ENCODE measurements at regions not wholly inside any gene's neighbourhood (a gene's known extent, or its start where the extent isn't known, plus 50 kb on each side); places are given as distances from the start of the nearest gene placed in this dataset.
"Not testable (repeated sequence)": the region's sequence is repeated elsewhere in the genome, so short reads cannot be mapped to it uniquely, and the experiment has no call there.

DNA sequence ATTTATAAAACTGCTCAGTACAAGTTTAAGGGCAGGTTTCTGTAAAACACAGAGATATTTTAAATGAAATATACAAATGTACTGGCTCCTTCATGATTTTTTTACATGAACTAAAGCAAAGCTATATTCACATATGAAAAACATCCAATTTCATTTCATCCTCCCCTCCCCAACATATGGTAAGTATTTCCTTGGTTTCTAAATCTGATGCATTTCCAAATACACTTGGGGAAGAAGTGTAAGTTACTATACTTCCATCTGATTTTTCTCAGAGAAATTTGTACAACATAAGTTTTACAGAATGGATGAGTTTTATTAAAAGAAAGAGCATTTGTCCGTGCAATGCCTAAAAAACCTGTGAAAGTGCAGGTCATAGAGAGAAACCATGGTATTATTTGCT is 109.0 kb upstream of the POMZP3 start:
- H2AFZ ChIP-seq (ENCODE audit: low read length); H3K4me3 ChIP-seq (ENCODE audit: insufficient read depth, low read length); H3K4me2 ChIP-seq (ENCODE audit: insufficient read depth, low read length); H3K27me3 ChIP-seq (ENCODE audit: insufficient read depth, low read length); H3K4me1 ChIP-seq (ENCODE audit: insufficient read depth, low read length); H3K36me3 ChIP-seq (ENCODE audit: insufficient read depth, low read length); H3K79me2 ChIP-seq (ENCODE audit: insufficient read depth, low read length); DNase-seq (ENCODE audit: insufficient read length, low spot score, missing footprints); H4K20me1 ChIP-seq (ENCODE audit: insufficient read depth, low read length); H3K27ac ChIP-seq (ENCODE audit: low read depth, low read length); H3K9me3 ChIP-seq (ENCODE audit: low read depth, low read length): not testable (repeated sequence)

DNA sequence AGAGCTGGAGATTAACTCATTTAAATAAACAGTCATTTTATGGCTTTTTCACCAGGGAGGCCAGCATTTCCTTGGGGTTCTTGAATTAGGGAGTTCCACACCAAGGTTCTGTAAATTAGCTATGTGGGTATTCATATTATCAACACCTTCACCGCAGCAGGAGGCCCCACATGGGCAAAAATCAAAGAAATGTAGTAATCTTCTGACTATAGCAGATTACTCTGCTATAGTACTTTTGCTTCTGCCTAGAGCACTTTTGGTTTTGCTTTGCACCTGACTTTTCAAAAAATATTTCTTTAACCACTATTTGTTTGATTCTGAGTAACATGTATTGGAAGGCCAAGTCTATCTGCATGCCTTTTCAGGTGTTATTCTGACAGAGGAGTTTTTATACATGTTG is 108.6 kb upstream of the POMZP3 start:
- H2AFZ ChIP-seq (ENCODE audit: low read length); H3K27me3 ChIP-seq (ENCODE audit: insufficient read depth, low read length); DNase-seq (ENCODE audit: insufficient read length, low spot score, missing footprints); H4K20me1 ChIP-seq (ENCODE audit: insufficient read depth, low read length); H3K4me2 ChIP-seq (ENCODE audit: insufficient read depth, low read length); H3K36me3 ChIP-seq (ENCODE audit: insufficient read depth, low read length); H3K9me3 ChIP-seq (ENCODE audit: low read depth, low read length); H3K79me2 ChIP-seq (ENCODE audit: insufficient read depth, low read length); H3K27ac ChIP-seq (ENCODE audit: low read depth, low read length); H3K4me1 ChIP-seq (ENCODE audit: insufficient read depth, low read length); H3K4me3 ChIP-seq (ENCODE audit: insufficient read depth, low read length): not testable (repeated sequence)

DNA sequence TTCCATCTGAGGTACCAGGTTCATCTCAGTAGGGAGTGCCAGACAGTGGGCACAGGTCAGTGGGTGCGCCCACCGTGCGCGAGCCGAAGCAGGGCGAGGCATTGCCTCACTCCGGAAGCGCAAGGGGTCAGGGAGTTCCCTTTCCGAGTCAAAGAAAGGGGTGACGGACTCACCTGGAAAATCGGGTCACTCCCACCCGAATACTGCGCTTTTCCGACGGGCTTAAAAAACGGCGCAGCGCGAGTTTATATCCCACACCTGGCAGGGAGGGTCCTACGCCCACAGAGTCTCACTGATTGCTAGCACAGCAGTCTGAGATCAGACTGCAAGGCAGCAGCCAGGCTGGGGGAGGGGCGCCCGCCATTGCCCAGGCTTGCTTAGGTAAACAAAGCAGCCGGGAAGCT is 101.5 kb upstream of the POMZP3 start:
- H3K4me2 ChIP-seq (ENCODE audit: insufficient read depth, low read length); H3K79me2 ChIP-seq (ENCODE audit: insufficient read depth, low read length); H3K9me3 ChIP-seq (ENCODE audit: low read depth, low read length); H3K4me3 ChIP-seq (ENCODE audit: insufficient read depth, low read length); H3K27ac ChIP-seq (ENCODE audit: low read depth, low read length); DNase-seq (ENCODE audit: insufficient read length, low spot score, missing footprints); H3K36me3 ChIP-seq (ENCODE audit: insufficient read depth, low read length); H4K20me1 ChIP-seq (ENCODE audit: insufficient read depth, low read length); H3K4me1 ChIP-seq (ENCODE audit: insufficient read depth, low read length); H3K27me3 ChIP-seq (ENCODE audit: insufficient read depth, low read length); H2AFZ ChIP-seq (ENCODE audit: low read length): not testable (repeated sequence)

DNA sequence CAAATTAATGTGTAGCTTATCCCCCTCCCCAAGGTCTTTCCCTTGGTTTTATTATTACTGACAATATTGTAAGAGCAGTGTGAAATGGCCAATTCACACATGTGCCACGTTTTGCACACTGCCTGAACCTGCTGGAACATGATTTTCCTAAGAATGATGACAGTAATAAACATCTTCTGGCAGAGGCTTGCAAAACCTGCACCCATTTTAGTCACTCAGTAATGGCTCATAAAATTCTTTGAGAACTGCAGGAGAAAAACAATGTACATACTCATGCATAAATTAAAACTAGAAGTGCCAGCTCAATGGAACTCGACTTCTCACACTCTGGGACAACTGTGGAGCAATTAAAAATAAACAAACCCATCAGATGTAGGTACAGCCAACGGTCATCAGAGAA is 96.8 kb upstream of the POMZP3 start:
- not testable (repeated sequence) for H3K27me3 ChIP-seq (ENCODE audit: insufficient read depth, low read length); H3K4me2 ChIP-seq (ENCODE audit: insufficient read depth, low read length); H3K79me2 ChIP-seq (ENCODE audit: insufficient read depth, low read length); H3K4me3 ChIP-seq (ENCODE audit: insufficient read depth, low read length); DNase-seq (ENCODE audit: insufficient read length, low spot score, missing footprints); H3K27ac ChIP-seq (ENCODE audit: low read depth, low read length); H3K9me3 ChIP-seq (ENCODE audit: low read depth, low read length); H2AFZ ChIP-seq (ENCODE audit: low read length); H4K20me1 ChIP-seq (ENCODE audit: insufficient read depth, low read length); H3K4me1 ChIP-seq (ENCODE audit: insufficient read depth, low read length); H3K36me3 ChIP-seq (ENCODE audit: insufficient read depth, low read length)

DNA sequence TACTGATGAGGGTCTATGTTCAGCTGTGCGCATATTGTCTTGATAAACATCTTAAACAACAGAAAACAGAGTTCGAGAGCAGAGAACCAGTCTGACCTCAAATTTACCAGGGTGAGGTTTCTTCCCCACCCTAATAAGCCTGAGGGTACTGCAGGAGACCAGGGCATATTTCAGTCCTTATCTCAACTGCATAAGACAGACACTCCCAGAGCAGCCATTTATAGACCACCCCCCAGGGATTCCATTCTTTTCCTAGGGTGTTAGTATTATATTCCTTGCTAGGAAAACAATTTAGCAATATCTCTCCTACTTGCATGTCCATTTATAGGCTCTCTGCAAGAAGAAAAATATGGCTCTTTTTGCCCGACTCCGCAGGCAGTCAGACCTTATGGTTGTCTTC is 89.5 kb upstream of the POMZP3 start:
- not testable (repeated sequence) for DNase-seq (ENCODE audit: insufficient read length, low spot score, missing footprints); H3K4me3 ChIP-seq (ENCODE audit: insufficient read depth, low read length); H3K79me2 ChIP-seq (ENCODE audit: insufficient read depth, low read length); H3K27me3 ChIP-seq (ENCODE audit: insufficient read depth, low read length); H3K4me1 ChIP-seq (ENCODE audit: insufficient read depth, low read length); H3K4me2 ChIP-seq (ENCODE audit: insufficient read depth, low read length); H2AFZ ChIP-seq (ENCODE audit: low read length); H4K20me1 ChIP-seq (ENCODE audit: insufficient read depth, low read length); H3K27ac ChIP-seq (ENCODE audit: low read depth, low read length); H3K36me3 ChIP-seq (ENCODE audit: insufficient read depth, low read length); H3K9me3 ChIP-seq (ENCODE audit: low read depth, low read length)

DNA sequence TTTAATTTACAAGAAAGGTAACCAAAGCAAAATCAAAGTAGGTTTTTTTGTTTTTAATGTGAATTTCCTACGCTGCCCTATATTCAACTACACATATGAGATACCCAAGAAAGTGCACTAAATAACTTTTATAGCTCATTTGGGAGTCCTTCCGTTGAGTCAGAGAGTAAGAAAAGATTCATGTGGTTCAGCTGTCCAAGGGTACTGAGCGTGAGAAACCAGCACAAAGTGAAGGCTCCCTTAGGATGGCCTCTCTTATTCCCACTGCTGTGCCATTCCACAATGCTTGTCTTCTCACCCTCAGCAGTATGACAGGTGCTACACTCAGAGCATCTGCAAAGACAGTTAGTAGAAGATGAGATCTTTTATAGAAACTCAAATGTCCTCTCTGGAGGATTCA is 85.8 kb upstream of the POMZP3 start:
- H4K20me1 ChIP-seq (ENCODE audit: insufficient read depth, low read length); H3K79me2 ChIP-seq (ENCODE audit: insufficient read depth, low read length); H3K27ac ChIP-seq (ENCODE audit: low read depth, low read length); H3K36me3 ChIP-seq (ENCODE audit: insufficient read depth, low read length); H3K9me3 ChIP-seq (ENCODE audit: low read depth, low read length); DNase-seq (ENCODE audit: insufficient read length, low spot score, missing footprints); H3K4me3 ChIP-seq (ENCODE audit: insufficient read depth, low read length); H3K27me3 ChIP-seq (ENCODE audit: insufficient read depth, low read length); H2AFZ ChIP-seq (ENCODE audit: low read length); H3K4me2 ChIP-seq (ENCODE audit: insufficient read depth, low read length); H3K4me1 ChIP-seq (ENCODE audit: insufficient read depth, low read length): not testable (repeated sequence)

DNA sequence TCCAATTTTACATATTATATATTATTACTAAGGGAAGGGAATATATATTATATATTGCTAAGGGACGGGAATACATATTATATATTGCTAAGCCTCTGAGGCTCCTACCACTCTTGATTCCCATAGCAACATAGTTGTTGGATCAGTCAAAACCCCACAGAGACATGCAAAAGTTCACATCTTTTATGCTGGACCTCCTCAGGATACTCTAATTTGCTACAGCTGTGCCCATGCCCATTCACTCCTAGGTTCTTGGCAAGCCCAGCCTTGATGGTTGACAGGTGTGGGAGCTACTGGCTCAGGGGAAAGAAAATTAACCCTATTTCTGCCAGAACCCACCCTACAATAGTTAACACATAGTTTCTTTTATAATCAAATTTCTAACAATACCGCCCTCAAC is 84.6 kb upstream of the POMZP3 start:
- H3K4me3 ChIP-seq (ENCODE audit: insufficient read depth, low read length); H3K4me1 ChIP-seq (ENCODE audit: insufficient read depth, low read length); H3K9me3 ChIP-seq (ENCODE audit: low read depth, low read length); H3K79me2 ChIP-seq (ENCODE audit: insufficient read depth, low read length); H3K36me3 ChIP-seq (ENCODE audit: insufficient read depth, low read length); DNase-seq (ENCODE audit: insufficient read length, low spot score, missing footprints); H3K27ac ChIP-seq (ENCODE audit: low read depth, low read length); H3K27me3 ChIP-seq (ENCODE audit: insufficient read depth, low read length); H3K4me2 ChIP-seq (ENCODE audit: insufficient read depth, low read length); H2AFZ ChIP-seq (ENCODE audit: low read length); H4K20me1 ChIP-seq (ENCODE audit: insufficient read depth, low read length): not testable (repeated sequence)

DNA sequence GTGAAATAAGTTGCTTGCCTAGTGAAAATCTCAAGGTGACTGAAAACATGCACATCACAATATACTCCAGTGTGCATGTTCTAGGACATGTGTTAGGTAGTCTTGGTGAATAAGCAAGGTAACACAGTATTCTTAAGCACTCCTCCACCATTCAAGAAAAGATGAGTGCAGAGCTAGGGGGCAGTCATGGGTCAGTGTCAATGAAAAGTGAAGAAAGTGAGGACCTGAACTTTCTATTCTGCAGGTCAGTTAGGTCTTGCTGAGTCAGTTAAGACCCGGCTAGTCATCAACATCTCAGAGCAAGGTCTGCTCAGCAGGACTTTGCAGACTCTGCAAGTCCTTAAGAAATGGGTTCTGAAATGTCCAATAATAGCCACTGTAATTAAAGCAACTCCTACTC is 82.6 kb upstream of the POMZP3 start:
- H2AFZ ChIP-seq (ENCODE audit: low read length); H3K27me3 ChIP-seq (ENCODE audit: insufficient read depth, low read length); H3K27ac ChIP-seq (ENCODE audit: low read depth, low read length); H4K20me1 ChIP-seq (ENCODE audit: insufficient read depth, low read length); H3K79me2 ChIP-seq (ENCODE audit: insufficient read depth, low read length); H3K4me2 ChIP-seq (ENCODE audit: insufficient read depth, low read length); H3K9me3 ChIP-seq (ENCODE audit: low read depth, low read length); H3K36me3 ChIP-seq (ENCODE audit: insufficient read depth, low read length); H3K4me3 ChIP-seq (ENCODE audit: insufficient read depth, low read length); H3K4me1 ChIP-seq (ENCODE audit: insufficient read depth, low read length); DNase-seq (ENCODE audit: insufficient read length, low spot score, missing footprints): not testable (repeated sequence)

DNA sequence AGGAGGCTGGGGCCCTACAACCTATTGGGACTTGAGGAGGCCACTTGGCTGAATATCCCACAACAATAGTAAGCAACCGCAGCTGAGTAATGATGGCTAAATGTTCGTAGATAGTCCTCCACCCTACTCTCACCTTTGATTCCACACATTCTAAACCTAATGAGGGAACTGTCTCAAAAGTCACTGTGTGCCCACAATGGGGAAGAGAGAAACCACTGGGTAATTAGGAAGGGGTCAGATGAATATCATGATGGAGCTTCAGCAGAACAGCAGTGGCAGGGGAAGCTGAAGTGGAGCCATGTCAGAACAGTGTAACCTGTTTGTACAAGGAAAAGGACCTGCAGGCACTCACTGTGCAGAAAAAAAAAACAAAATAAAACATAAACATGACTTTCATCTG is 81.4 kb upstream of the POMZP3 start:
- H3K4me3 ChIP-seq (ENCODE audit: insufficient read depth, low read length); H3K79me2 ChIP-seq (ENCODE audit: insufficient read depth, low read length); H2AFZ ChIP-seq (ENCODE audit: low read length): not testable (repeated sequence)

More for the DNA sequence above, 81.4 kb upstream of the POMZP3 start:
- not testable (repeated sequence) for H3K27ac ChIP-seq (ENCODE audit: low read depth, low read length); H4K20me1 ChIP-seq (ENCODE audit: insufficient read depth, low read length); H3K4me2 ChIP-seq (ENCODE audit: insufficient read depth, low read length); H3K4me1 ChIP-seq (ENCODE audit: insufficient read depth, low read length); H3K9me3 ChIP-seq (ENCODE audit: low read depth, low read length); H3K27me3 ChIP-seq (ENCODE audit: insufficient read depth, low read length); H3K36me3 ChIP-seq (ENCODE audit: insufficient read depth, low read length)
- DNase-seq (ENCODE audit: insufficient read length, low spot score, missing footprints): peak; percentile 3
